ENCODE measurements at regions not wholly inside any gene's neighbourhood (a gene's known extent, or its start where the extent isn't known, plus 50 kb on each side); places are given as distances from the start of the nearest gene placed in this dataset.

DNA sequence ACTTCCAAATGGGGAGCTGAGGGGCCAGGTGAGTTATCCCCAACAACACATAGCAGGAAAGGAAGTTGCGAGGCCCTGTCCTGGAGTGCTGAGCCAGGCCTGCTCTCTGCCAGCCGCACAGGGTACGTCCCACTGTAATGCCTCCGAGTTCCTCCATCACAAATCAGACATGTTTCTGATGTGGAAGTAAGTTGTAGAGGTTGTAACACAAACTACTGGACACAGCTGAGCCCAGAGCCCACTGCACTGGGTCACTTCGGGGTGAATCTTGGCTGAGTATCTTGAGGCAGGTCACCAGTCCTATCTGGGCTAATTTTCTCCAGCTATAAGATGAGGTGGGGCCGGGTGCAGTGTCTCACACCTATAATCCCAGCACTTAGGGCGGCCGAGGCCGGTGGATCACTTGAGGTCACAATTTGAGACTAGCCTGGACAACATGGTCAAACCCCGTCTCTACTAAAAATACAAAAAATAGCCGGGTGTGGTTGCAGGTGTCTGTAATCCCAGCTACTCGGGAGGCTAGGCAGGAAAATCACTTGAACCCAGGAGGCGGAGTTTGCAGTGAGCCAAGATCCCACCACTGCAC, 100.8 kb upstream of the CDH5 start:
- no peak for TF ChIP-seq POLR2A (IDR thresholded peaks at IDR 0.05; ENCODE audit: low read depth, low read length)
- TF ChIP-seq POLR2AphosphoS5 (IDR thresholded peaks at IDR 0.05; ENCODE audit: low read depth, low read length), result no peak
- TF ChIP-seq TAF1 (IDR thresholded peaks at IDR 0.05; ENCODE audit: low read depth, low read length), result no peak
- TF ChIP-seq POU2F2 (IDR thresholded peaks at IDR 0.05; ENCODE audit: low read depth, low read length), result no peak
- TF ChIP-seq SPI1 (IDR thresholded peaks at IDR 0.05; ENCODE audit: low read depth, low read length), result no peak
